ENCODE measurements at regions not wholly inside any gene's neighbourhood (a gene's known extent, or its start where the extent isn't known, plus 50 kb on each side); places are given as distances from the start of the nearest gene placed in this dataset.
"Not testable (repeated sequence)": the region's sequence is repeated elsewhere in the genome, so short reads cannot be mapped to it uniquely, and the experiment has no call there.

GRCh38 chr3:147240581-147240980, 165.8 kb downstream of the ZIC4 start:
- H3K4me3 ChIP-seq = no peak overlapping the region
- no peaks in the 10 kb centered on the region for H3K27me3 ChIP-seq
- no peaks in the 10 kb centered on the region for H3K4me1 ChIP-seq
- 86 to 94% methylated on average over 1 of the region's 1 CpG for WGBS, 2 donors (ENCODE audit: low coverage in 1 of 2)
- H3K27ac ChIP-seq = no peak overlapping the region
- no peaks in the 10 kb centered on the region for H3K9me3 ChIP-seq
- in situ Hi-C loops (cut with MboI; ENCODE audit: low pct_ligation_motif_present in 1 of 4, low pct_unique_long_range_greater_than_20kb in 1 of 4, low sequenced_read_pairs in 3 of 4) = no loop called here
- intact Hi-C loops (cut with DNase I; ENCODE audit: low total_unique reads) = no loop called here
- TF ChIP-seq POLR2AphosphoS5 (IDR thresholded peaks at IDR 0.05) (no peak), CTCF (IDR thresholded peaks at IDR 0.05) (no peak), EP300 (IDR thresholded peaks at IDR 0.05; ENCODE audit: low read depth) (no peak), POLR2A (IDR thresholded peaks at IDR 0.05) (no peak)
- no peaks in the 10 kb centered on the region for H3K36me3 ChIP-seq
- DNase-seq = no peak

GRCh38 chr3:147237991-147238390, 168.4 kb downstream of the ZIC4 start:
- Histone ChIP-seq H3K4me1 (no peaks in the 10 kb centered on the region), H3K36me3 (no peaks in the 10 kb centered on the region), H3K9me3 (no peaks in the 10 kb centered on the region), H3K4me3 (no peak overlapping the region), H3K27me3 (no peaks in the 10 kb centered on the region), H3K27ac (no peak overlapping the region)
- no peak for DNase-seq
- no peak for TF ChIP-seq EP300 (IDR thresholded peaks at IDR 0.05; ENCODE audit: low read depth)
- TF ChIP-seq POLR2A (IDR thresholded peaks at IDR 0.05) = no peak
- no peak for TF ChIP-seq POLR2AphosphoS5 (IDR thresholded peaks at IDR 0.05)
- in situ Hi-C loops (cut with MboI; ENCODE audit: low pct_ligation_motif_present in 1 of 4, low pct_unique_long_range_greater_than_20kb in 1 of 4, low sequenced_read_pairs in 3 of 4) = no loop called here
- WGBS, 2 donors (ENCODE audit: low coverage in 1 of 2) = 47 to 69% methylated on average over 4 of the region's 4 CpGs
- intact Hi-C loops (cut with DNase I; ENCODE audit: low total_unique reads) = no loop called here

GRCh38 chr3:147231980-147232379, 174.4 kb downstream of the ZIC4 start:
- H3K36me3 ChIP-seq; H3K9me3 ChIP-seq; H3K4me3 ChIP-seq; in situ Hi-C loops (cut with MboI; ENCODE audit: low pct_ligation_motif_present in 1 of 4, low pct_unique_long_range_greater_than_20kb in 1 of 4, low sequenced_read_pairs in 3 of 4); H3K27me3 ChIP-seq; H3K27ac ChIP-seq; intact Hi-C loops (cut with DNase I; ENCODE audit: low total_unique reads); DNase-seq; H3K4me1 ChIP-seq: not testable (repeated sequence)
- WGBS, 2 donors (ENCODE audit: low coverage in 1 of 2) = 41 to 58% methylated on average over 2 to 3 of the region's 3 CpGs

- intact Hi-C loops (cut with DNase I; ENCODE audit: low total_unique reads) = no loop called here
- in situ Hi-C loops (cut with MboI; ENCODE audit: low pct_ligation_motif_present in 1 of 4, low pct_unique_long_range_greater_than_20kb in 1 of 4, low sequenced_read_pairs in 3 of 4) = no loop called here
- no peak for DNase-seq
These were observed 175.2 kb downstream of the ZIC4 start for GRCh38 chr3:147231111-147231510.

GRCh38 chr3:147222291-147222690, 184.1 kb downstream of the ZIC4 start:
- Histone ChIP-seq H3K9me3 (no peaks in the 10 kb centered on the region), H3K4me1 (no peaks in the 10 kb centered on the region), H3K27me3 (no peaks in the 10 kb centered on the region), H3K27ac (no peak overlapping the region), H3K4me3 (no peak overlapping the region), H3K36me3 (no peaks in the 10 kb centered on the region)
- 70 to 86% methylated on average over 1 of the region's 1 CpG for WGBS, 2 donors (ENCODE audit: low coverage in 1 of 2)
- TF ChIP-seq EP300 (IDR thresholded peaks at IDR 0.05; ENCODE audit: low read depth) = no peak
- TF ChIP-seq POLR2AphosphoS5 (IDR thresholded peaks at IDR 0.05) = no peak
- TF ChIP-seq CTCF (IDR thresholded peaks at IDR 0.05) = no peak
- in situ Hi-C loops (cut with MboI; ENCODE audit: low pct_ligation_motif_present in 1 of 4, low pct_unique_long_range_greater_than_20kb in 1 of 4, low sequenced_read_pairs in 3 of 4) (no loop called here), intact Hi-C loops (cut with DNase I; ENCODE audit: low total_unique reads) (no loop called here)
- DNase-seq = no peak

More at GRCh38 chr3:147231111-147231510, 175.2 kb downstream of the ZIC4 start:
- Histone ChIP-seq H3K27me3 (no peaks in the 10 kb centered on the region), H3K4me3 (no peak overlapping the region), H3K4me1 (no peaks in the 10 kb centered on the region), H3K36me3 (no peaks in the 10 kb centered on the region), H3K27ac (no peak overlapping the region), H3K9me3 (no peaks in the 10 kb centered on the region)
- TF ChIP-seq POLR2AphosphoS5 (IDR thresholded peaks at IDR 0.05) (no peak), EP300 (IDR thresholded peaks at IDR 0.05; ENCODE audit: low read depth) (no peak), POLR2A (IDR thresholded peaks at IDR 0.05) (no peak), CTCF (IDR thresholded peaks at IDR 0.05) (no peak)
- WGBS, 2 donors (ENCODE audit: low coverage in 1 of 2) = 89 to 94% methylated on average over 2 of the region's 2 CpGs
